NOMO-1 (cell line): ENCODE measurements at regions not wholly inside any gene's neighbourhood (a gene's known extent, or its start where the extent isn't known, plus 50 kb on each side); places are given as distances from the start of the nearest gene placed in this dataset.
"Not testable (repeated sequence)": the region's sequence is repeated elsewhere in the genome, so short reads cannot be mapped to it uniquely, and the experiment has no call there.

Source experiments
- DNase-seq, 2 experiments: peaks; one replicate each; lab custom pipeline; 2025; ENCODE audit not compliant: unreplicated experiment in 2 of 2; lab: John Stamatoyannopoulos, UW

DNA sequence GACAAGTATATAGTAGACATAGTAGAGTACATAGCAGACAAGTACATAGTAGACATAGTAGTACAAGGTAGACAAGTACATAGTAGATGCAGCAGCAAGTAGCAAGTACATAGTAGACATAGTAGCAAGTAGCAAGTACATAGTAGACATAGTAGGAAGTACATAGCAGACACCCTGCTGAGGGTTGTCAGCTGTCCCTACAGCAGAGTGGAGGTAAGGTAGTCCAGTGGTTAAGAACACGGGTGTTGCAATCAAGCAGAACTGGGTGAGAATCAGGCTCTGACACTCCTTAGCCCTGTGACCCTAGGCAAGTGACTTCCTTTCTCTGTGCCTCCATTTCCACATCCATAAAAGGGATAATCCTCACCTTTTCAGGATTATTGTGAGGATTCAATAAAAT, 94.7 kb downstream of the NOG start:
- DNase-seq = no peak

DNA sequence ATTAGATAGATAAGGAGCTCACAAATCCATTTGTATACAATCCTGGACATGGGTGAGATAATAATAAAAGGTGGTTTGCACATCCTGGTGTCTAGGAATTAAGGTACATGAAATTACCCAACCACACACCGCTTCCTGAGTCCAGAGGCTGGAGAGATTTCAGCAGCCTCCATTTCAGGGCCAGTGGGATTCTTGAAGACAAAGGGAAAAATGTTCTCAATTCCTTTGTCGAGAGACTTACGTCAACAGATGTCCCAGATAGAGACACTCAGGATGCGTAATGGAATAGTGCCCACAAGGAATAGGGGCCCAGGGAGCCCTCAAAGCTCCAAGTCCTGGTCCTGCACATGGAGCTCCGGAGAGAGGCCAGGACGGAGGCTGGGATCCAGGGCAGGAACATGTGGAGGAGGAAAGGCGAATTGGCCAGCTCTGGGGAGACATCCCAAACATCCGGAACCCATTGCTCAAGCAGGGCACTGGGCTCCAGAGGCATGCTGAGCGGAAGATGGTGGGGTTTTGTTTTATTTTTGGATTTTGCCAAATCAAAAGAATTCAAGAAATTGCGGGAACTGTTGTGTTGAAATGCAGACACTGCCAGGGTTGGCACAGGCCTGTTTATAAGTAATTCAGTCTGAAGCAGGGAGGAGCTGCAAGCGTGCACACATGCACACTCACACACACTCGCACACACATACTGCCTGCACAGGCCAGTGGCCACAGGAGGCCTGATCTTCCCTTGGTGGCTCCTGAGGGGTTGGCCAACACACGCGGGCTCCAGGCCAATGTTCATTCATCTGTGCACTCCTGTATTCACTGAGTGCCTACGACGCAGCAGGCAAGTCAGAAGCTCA, 97.2 kb downstream of the NOG start:
- DNase-seq = no peak

DNA sequence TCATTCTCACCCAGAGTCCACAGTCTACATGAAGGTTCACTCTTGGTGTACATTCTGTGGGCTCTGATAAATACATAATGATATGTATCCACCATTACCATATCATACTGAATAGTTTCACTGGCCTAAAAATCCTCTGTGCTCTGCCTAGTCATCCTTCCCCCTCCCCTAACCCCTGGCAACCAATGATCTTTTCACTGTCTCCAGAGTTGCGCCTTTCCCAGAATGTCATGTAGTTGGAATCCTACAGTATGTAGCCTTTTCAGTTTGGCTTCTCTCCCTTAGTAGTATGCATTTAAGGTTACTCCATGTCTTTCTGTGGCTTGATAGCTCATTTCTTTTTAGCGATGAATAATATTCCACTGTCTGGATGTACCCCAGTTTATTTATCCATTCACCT, 101.3 kb downstream of the NOG start:
- DNase-seq = no peak

DNA sequence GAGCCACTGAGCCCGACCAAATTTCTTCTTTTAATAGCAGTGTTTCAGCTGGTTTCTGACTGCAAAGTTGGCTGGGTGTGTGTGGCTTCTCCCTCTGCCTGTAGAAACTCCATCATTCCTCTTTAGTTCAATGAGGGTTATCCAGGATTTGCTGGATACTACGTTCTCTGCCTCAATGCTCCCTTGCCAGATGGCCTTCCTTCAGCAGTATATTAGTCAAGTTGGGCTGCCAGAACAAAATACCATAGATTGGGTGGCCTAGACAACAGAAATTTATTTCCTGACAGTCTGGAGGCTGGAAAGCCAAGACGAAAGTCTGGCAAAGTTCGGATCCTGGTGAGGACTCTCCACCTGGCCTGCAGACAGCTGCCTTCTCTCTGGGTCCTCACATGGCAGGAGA, 103.7 kb downstream of the NOG start:
- no peak for DNase-seq

DNA sequence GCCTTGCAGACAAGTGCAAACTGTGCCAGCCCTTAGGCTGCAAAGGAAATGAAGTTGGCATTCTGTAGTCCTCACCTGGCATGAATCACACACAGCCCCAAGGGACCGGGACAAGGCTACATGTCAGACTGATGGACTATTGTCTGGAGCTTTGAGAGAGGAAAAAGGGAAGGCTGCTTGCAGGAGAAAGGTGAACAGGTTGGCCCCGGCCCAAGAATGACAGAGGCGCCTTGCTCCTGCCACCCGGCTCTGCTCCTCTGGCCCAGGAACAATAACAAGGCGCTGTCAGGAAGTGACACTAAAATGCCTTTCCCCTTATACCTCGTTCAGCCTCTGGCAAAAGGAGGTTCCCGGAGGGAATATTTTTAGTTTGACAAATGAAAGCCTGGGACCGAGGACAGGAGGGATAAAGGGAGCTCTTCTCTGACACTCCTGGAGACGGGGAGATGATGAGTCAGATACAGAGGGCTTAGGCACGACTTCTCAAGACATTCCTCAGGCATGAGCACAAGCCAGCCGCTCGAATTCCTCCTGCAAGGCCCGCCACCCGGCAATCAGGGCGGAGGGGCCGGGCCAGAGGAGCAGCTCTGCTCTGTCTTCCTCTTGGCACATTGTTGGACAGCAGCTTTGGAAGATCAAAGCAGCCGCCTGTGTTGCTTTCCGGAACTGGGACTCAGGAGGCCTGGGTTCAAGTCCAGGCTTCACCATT, 105.8 kb downstream of the NOG start:
- no peak for DNase-seq

DNA sequence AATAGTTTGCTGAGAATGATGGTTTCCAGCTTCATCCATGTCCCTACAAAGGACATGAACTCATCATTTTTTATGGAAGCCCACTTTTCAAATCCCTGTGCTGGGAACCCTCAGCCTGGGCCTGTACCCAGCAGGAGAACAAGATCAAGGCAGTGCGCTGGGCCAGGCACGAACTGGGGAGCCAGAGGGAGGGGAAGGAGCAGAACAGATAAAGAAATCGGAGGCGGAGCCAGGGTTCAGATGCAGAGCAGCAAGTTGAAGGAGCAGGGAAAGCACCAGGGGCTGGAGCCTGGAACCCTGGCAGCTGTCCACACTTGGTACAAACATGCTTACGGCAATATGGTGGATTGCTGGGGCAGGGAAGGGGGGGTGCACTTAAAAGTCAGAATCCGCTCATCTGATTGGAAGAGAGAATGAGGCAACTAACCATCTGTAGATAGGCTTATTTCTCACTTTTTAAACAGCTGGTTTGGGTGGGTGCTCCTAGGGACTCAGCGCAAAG, 107.5 kb downstream of the NOG start:
- no peak for DNase-seq

DNA sequence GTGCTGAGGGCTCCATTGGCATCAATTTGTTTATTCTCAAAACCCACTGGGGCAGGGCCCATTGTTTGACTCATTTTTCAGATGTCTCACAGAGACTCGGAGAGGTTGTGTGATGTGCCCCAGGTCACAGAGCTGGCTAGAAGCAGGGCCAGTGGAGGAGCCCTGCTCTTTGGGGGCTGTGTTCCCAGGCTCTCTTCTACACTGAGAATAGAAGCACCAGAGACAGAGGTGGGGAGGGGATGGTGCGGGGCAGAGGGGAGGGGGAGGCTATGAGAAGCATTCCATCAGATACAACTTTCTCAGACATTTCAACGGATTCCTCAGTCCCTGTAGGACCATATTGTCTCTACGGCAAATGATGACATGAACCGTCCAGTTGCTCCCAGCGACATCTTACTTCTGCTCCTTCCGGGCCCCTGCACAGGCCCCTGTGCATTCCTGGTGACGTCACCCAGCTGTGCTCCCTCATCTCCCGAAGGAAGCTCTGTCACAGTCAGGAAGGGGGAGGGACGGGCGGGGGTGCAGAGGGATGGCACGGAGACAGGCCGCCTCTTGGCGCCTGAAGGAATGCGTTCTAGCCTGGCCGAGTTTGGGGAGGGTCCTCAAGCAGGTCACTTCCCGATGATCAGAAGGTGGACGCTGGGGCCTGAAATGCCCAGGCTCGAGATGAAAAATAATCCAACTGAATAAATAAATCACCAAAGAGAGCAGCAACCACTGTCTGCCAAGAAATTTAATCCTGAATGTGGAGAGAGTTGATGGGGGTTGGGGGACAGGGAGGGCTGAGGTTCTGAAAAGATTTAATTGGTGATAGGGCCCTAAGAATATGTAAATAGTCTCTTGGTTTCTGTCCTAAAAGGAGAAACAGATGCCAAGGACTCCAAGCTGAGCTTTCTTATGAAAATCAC, 114.1 kb downstream of the NOG start:
- no peak for DNase-seq

DNA sequence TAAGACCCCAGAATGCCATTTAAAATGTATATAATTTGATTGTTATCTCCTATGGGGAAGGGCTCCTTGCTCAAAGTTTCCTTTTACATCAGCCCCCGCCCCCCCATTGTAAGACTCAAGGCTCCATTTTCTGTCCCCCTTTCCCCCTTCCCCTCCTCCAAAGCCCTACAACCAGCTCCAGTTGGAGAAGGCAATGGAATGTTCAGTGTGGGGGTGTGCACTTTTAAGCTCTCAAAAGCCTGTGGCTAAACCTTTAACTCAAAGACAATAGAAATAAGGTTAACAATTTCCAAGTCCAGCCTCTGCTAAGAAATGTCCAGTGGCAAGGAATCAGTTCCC, 114.7 kb downstream of the NOG start:
- DNase-seq = no peak

DNA sequence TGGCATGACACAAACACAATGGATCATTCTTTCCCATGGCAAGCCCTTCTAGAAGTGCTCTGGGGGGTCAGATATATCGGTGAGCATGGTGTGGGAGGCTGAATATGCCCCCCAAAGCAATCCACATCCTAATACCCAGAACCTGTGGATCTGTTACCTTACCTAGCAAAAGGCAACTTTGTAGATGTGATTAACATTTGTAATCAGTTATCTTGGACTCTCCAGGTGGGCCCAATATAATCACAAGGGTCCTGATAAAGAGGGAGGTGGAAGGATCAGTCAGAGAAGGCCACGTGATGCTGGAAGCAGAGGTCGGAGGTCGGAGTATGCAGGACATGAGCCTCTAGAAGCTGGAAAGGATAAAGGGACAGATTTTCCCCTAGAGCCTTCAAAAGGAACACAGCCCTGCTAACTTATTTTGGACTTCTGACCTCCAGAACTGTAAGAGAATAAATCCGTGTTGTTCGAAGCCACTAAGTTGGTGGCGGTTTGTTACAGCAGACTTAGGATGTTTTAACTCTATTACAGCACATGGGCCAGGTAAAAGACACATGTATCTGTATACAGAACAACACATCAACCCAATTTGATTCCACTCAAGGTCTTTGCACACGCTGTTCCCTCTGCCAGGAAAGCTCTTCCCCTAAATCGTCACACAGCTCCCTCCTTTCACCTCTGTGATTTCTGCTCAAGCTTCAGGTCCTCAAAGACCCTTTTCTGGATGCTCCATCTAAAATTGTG, 115.3 kb downstream of the NOG start:
- no peak for DNase-seq

DNA sequence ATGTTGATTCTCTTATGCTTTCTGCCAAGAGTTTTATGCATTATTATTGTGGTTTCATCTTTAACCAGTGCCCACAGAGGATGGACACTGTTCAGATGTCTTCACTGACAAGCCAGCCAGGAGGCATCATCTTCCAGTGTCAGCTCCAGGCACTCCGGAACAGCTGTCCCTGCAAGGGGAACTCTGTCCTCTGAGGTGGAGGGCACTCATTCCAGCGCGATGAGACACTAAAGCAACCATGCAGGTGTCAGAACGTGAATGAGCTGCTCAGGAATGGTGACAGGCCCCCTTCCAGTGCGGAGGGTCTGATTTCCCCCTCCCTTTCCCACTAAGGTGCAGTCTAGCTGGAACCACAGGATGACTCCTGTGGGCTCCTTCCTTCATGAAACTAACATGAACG, 117.5 kb downstream of the NOG start:
- DNase-seq = no peak

DNA sequence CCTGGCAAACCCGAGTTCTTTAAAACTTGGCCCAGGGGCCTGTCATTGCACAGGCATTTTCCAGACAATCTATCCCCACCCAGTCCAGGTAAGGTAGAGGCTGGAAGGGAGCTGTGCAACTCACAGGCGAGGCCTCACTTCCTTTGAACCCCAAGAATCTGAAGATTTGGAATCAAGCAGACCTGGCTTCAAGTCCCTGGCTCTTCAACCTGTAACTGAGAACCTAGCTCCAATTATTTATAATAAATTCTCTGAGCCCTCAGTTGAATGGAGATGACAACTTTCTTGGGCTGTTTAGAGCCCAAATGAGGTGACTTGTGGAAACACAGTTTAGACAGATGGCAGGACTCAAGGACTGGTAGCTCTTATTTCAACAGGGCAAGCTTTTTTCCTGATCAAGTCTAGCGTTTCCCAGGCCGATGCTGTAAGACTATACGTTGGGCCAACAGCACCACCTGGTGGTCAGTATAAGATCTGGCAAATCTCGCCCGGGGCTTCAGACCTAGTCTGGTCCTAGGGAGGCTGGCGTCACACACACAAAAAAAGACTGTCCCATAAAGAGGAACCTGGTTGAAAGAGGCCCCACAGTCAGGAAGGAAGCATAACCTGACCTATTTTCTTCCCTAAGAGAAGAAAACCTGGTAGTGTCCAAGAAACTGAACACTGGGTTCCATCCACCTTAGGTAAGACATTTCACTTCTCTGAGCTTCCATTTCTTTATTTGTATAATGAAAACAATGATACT, 117.9 kb downstream of the C17orf67 start:
- DNase-seq = peak; percentile 94 to 99

DNA sequence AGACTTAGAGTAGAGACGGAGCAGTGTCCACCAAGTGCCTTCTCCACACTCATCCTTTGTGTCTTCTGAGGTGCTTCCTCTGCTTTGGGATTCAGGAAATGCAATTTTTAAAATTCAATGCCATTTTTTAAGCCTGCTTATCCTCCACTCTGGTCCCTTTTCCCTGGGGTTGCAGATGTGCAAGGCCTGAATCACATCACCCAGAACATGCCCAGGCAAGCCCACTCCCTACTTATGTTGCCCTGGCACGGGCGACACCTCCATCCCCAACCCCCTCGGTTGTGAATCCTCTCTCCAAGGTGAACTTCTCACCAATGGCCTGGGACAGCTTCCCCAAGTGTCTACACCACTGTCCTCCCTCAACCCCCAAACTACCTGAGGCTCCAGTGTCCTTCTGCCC, 116.2 kb downstream of the C17orf67 start:
- DNase-seq = no peak

DNA sequence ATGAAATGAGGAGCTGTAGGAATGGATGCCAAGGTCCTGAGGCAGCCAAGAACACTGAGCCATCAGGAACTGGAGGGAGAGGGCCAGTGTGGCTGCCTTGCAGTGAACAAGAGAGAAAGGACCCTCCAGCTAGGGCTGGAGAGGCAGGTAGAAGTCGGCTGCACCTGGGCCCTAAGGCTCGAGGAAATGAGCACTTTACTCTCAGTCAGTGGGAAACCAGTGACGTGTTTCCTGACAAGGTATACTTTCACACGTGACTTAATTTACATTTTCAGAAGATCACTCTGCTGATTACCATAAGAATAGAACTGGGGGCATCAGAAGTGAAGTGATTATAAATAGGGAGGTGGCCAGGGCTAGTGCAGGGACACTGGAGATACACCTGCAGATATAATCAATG, 115.2 kb downstream of the C17orf67 start:
- DNase-seq = no peak

DNA sequence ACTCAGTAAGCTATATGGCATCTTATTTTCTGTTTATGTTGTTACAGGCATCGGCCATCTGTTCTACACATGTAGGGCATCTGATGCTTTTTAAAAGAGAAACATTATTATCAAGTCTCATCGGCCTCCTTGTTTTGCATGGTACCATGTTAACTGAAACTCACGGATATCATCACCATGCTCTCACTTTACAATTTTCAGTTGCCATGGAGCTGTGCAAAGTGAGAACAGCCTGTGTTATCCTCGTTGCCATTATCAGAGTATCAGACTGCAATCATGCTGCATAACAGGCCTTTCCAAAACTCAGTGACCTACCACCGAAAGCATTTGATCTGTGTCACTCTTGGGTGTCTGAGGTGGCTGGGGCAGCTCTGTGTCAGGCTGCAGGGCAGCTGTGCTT, 110.3 kb downstream of the C17orf67 start:
- no peak for DNase-seq

DNA sequence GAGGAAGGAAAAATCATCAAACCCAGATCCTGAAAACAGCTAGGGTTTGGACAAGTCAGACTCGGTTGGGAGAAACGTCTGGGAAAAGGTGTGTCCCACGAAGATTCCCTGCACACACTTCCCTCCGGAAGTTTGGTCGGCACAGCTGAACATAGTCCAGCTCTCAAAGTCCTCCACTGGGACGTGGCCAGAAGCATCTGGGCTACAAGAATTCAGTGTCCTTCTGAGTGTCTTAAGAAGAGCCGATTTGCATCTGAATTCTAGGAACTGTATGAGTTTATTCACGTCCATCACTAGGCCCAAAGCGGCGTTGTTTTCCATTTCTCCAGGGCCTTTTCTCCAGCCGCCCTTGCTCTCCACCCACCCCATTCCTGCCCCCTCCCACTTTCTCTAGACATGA, 109.1 kb downstream of the C17orf67 start:
- DNase-seq = no peak

DNA sequence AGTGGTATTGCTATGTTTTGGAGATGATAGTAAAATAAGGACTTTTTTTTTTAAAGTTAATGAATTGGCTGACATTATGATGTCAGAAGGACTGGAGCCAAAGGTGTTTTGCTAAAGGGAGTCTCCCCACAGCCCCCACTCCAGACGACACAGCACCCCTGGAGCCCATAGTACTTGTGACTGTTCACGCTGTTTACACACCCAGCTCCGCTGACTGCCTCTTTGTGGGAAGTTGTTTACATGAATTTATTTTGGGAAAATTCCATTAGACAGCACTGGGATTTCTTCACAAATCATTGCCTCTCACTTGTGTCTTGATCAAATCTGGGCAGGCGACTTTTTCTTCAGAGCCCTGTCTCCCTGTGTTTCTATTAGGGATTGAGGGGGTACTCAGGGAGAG, 108.6 kb downstream of the C17orf67 start:
- DNase-seq = no peak

DNA sequence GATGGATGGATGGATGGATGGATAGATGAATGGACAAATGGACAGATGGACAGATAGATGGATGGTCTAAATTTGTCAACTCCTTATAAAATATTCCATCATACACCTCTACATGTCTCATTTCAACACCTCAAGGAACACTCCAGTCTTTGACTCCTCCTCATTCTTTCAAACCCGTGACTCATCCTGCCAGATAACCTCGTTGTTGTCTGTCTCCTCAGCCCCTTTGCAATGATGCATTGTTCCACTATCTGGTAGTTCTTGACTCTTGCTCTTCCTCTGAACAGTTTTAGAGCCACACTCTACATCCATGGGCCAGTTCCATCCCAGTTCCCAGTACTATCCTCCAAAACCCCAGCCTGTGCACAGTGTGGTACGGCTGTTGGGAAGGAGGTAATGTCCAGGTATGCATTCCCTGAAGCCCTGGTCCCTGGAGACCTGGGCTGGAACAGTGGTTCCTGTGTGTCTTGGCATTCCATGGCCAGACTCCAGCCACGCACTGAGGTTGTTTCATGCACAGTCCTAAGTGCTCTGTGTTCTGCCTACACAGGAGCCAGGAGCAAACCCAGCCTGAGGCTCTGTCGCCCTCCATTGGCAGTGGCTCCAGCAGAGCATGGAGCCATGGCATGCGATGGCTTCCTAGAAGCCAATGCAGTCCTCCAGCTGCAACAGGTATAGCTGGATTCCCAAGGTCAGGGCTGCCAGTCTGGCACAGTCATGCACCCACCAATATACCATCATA, 105.7 kb downstream of the C17orf67 start:
- no peak for DNase-seq

DNA sequence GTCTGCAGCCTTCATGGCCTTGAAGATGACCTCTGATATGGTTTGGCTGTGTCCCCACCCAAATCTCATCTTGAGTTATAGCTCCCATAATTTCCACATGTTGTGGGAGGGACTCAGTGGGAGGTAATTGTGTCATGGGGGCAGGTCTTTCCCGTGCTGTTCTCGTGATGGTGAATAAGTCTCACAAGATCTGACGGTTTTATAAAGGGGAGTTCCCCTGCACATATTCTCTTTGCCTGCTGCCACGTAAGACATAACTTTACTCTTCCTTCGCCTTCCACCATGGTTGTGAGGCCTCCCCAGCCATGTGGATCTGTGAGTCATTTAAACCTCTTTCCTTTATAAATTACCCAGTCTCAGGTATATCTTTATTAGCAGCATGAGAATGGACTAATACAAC, 102.6 kb downstream of the C17orf67 start:
- not testable (repeated sequence) for DNase-seq

DNA sequence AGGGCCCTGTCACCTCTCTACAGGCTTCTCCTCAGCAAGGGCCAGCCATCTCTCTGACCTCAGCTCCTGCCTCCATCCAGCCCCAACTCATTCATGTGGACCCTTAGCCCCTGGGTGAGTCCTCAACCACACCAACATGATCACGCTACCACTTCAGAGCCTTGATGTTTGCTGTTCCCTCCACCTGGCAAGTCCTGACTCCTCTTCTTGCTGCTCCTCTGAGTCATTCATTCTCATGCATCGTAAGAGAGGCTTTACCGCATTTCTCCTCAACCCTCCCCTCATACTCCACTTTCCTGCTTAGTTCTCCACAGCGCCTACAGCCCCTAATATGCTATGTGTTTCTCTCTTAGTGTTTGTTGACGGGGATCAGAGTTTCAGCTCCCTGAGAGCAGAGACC, 99.9 kb downstream of the C17orf67 start:
- DNase-seq = no peak
